PC-3 (cell line): ENCODE measurements at regions not wholly inside any gene's neighbourhood (a gene's known extent, or its start where the extent isn't known, plus 50 kb on each side); places are given as distances from the start of the nearest gene placed in this dataset.

Experiments
- ATAC-seq: fragments of 200-7000 bp; cut with Tn5 transposase; 2 replicates; pipeline ENCODE4 v1.9.1; 2020; ENCODE audit warnings: mild to moderate bottlenecking, moderate library complexity
- BruUV-seq: library from RNA; stranded (reverse); fragments of 400-500 nt; replicated peaks from 2 replicates; lab custom pipeline; 2021; lab: Mats Ljungman, UMichigan
- CTCF ChIA-PET: fragments of 300-600 bp; sonication (Branson Sonifier 250); formaldehyde crosslinking; loops from one replicate; lab custom pipeline; 2022; ENCODE audit warnings: antibody characterized with exemption; lab: Charles Lee
- POLR2A ChIA-PET: fragments of 300-600 bp; sonication (Branson Sonifier 250); formaldehyde crosslinking; loops from one replicate; lab custom pipeline; 2022; ENCODE audit warnings: antibody characterized with exemption; ENCODE audit not compliant: unreplicated experiment; lab: Charles Lee
- DNase-seq: peaks from one replicate; pipeline ENCODE4 v3.0.0-alpha.2; 2015
- H2AFZ ChIP-seq: fragments of 300-600 bp; sonication (generic); 2 replicates; pipeline ENCODE4 v1.6.0; 2016; ENCODE audit warnings: antibody characterized with exemption, low read length
- H3F3A ChIP-seq: fragments of 300-600 bp; sonication (generic); one replicate; pipeline ENCODE4 v1.6.0; 2017; ENCODE audit warnings: antibody characterized with exemption, low read length, control low read depth, mild to moderate bottlenecking; ENCODE audit not compliant: unreplicated experiment
- H3K27ac ChIP-seq: fragments of 300-600 bp; sonication (generic); 2 replicates; pipeline ENCODE4 v1.5.1; 2016; ENCODE audit warnings: mild to moderate bottlenecking, low read length
- H3K27me3 ChIP-seq: fragments of 300-600 bp; sonication (generic); 2 replicates; pipeline ENCODE4 v1.6.1; 2016; ENCODE audit warnings: low read length, mixed read lengths
- H3K36me3 ChIP-seq: fragments of 300-600 bp; sonication (generic); 2 replicates; pipeline ENCODE4 v1.6.1; 2016; ENCODE audit warnings: low read depth, mixed run types, low read length, mixed read lengths
- H3K4me1 ChIP-seq: fragments of 300-600 bp; sonication (generic); 2 replicates; pipeline ENCODE4 v1.5.1; 2016; ENCODE audit warnings: low read length; ENCODE audit not compliant: insufficient read depth
- H3K4me2 ChIP-seq: fragments of 300-600 bp; sonication (generic); 2 replicates; pipeline ENCODE4 v1.6.0; 2016; ENCODE audit warnings: low read length
- H3K4me3 ChIP-seq: fragments of 300-600 bp; sonication (generic); 2 replicates; pipeline ENCODE4 v1.5.1; 2016; ENCODE audit warnings: mild to moderate bottlenecking, low read length, mixed read lengths
- H3K79me2 ChIP-seq: fragments of 300-600 bp; sonication (generic); 2 replicates; pipeline ENCODE4 v1.6.1; 2017; ENCODE audit warnings: low read length, mixed read lengths
- H3K9ac ChIP-seq: fragments of 300-600 bp; sonication (generic); 2 replicates; pipeline ENCODE4 v1.6.0; 2016; ENCODE audit warnings: mild to moderate bottlenecking, low read length
- H3K9me2 ChIP-seq: fragments of 300-600 bp; sonication (generic); replicated peaks from 2 replicates; pipeline ENCODE4 v1.6.1; 2016; ENCODE audit warnings: mixed run types, low read length, mixed read lengths
- H3K9me3 ChIP-seq: fragments of 300-600 bp; sonication (generic); 2 replicates; pipeline ENCODE4 v1.6.1; 2016; ENCODE audit warnings: low read length, mixed read lengths
- H4K20me1 ChIP-seq: fragments of 300-600 bp; sonication (generic); 2 replicates; pipeline ENCODE4 v1.6.1; 2016; ENCODE audit warnings: low read length, mixed read lengths
- CTCF ChIP-seq: fragments of 300-600 bp; sonication (generic); conservative IDR thresholded peaks from 2 replicates; pipeline ENCODE4 v1.5.1; 2017; ENCODE audit warnings: antibody characterized with exemption, low read depth, mild to moderate bottlenecking, low read length
- EZH2 ChIP-seq: fragments of 300-600 bp; sonication (generic); IDR thresholded peaks from one replicate; pipeline ENCODE4 v1.6.1; 2017; ENCODE audit warnings: antibody characterized with exemption, mild to moderate bottlenecking, low read length; ENCODE audit not compliant: unreplicated experiment
- EZH2phosphoT487 ChIP-seq: fragments of 300-600 bp; sonication (generic); IDR thresholded peaks from 2 replicates; pipeline ENCODE4 v1.6.1; 2018; ENCODE audit warnings: mild to moderate bottlenecking, antibody characterized with exemption, low read length, borderline replicate concordance
- intact Hi-C: fragments of 100-400 bp; cut with micrococcal nuclease; formaldehyde crosslinking; loops from 2 replicates; pipeline ENCODE4 v1.9.0; 2023

GRCh38 chr2:52916981-52917380, 850.6 kb upstream of the CHAC2 start:
- ATAC-seq (no peak), DNase-seq (no peak)
- Histone ChIP-seq H2AFZ (no peak overlapping the region), H3K9me3 (no peaks in the 10 kb centered on the region), H3K4me3 (no peak overlapping the region), H3K9me2 (no peaks in the 10 kb centered on the region), H4K20me1 (no peaks in the 10 kb centered on the region), H3K27ac (no peak overlapping the region), H3K27me3 (no peaks in the 10 kb centered on the region), H3K36me3 (no peaks in the 10 kb centered on the region), H3K4me2 (no peak overlapping the region), H3K79me2 (no peaks in the 10 kb centered on the region), H3F3A (no peaks in the 10 kb centered on the region), H3K4me1 (peaks cover 9% of the 10 kb centered on the region), H3K9ac (no peak overlapping the region)
- POLR2A ChIA-PET, result no interaction called here
- no peak for TF ChIP-seq EZH2phosphoT487
- no peak for TF ChIP-seq EZH2
- no peak for TF ChIP-seq CTCF
- no TSS peak for BruUV-seq
- intact Hi-C loops, result no loop called here
- CTCF ChIA-PET, result no interaction called here

GRCh38 chr2:52904355-52904891, 863.2 kb upstream of the CHAC2 start:
- Histone ChIP-seq H3K9me2 (no peaks in the 10 kb centered on the region), H3K27ac (peak overlapping the region; percentile 23; the same call in 1 of the 2 replicates), H3F3A (no peaks in the 10 kb centered on the region), H3K4me2 (peak overlapping the region; percentile 37), H3K9ac (no peak overlapping the region), H3K79me2 (no peaks in the 10 kb centered on the region), H4K20me1 (no peaks in the 10 kb centered on the region), H3K4me1 (peaks cover 16% of the 10 kb centered on the region), H3K4me3 (no peak overlapping the region), H3K9me3 (0 out of 2 replicates have a peak, but pooled peaks cover 3% of the 10 kb centered on the region), H3K36me3 (no peaks in the 10 kb centered on the region), H2AFZ (no peak overlapping the region), H3K27me3 (no peaks in the 10 kb centered on the region)
- intact Hi-C loops, result no loop called here
- ChIA-PET CTCF (no interaction called here), POLR2A (interaction anchor here (0.7 kb wide), 1 partner anchor 56 kb away, joined by 3 read pairs; no protein-coding TSS in a partner anchor)
- TF ChIP-seq CTCF (no peak), EZH2phosphoT487 (no peak)
- no TSS peak for BruUV-seq
- DNase-seq (peak; percentile 80), ATAC-seq (peak; percentile 64)

GRCh38 chr2:52897511-52898044, 870.0 kb upstream of the CHAC2 start:
- TF ChIP-seq CTCF (no peak), EZH2phosphoT487 (no peak), EZH2 (no peak)
- ATAC-seq, result no peak
- intact Hi-C loops, result no loop called here
- no peak overlapping the region for H3K9ac ChIP-seq
- H3F3A ChIP-seq, result no peaks in the 10 kb centered on the region
- no TSS peak for BruUV-seq
- no peak overlapping the region for H3K4me3 ChIP-seq
- H3K9me3 ChIP-seq, result peaks cover 9% of the 10 kb centered on the region; the same call in 1 of the 2 replicates
- ChIA-PET CTCF (no interaction called here), POLR2A (no interaction called here)
- no peaks in the 10 kb centered on the region; the same call in 1 of the 2 replicates for H3K36me3 ChIP-seq
- no peaks in the 10 kb centered on the region for H3K4me1 ChIP-seq
- H2AFZ ChIP-seq, result no peak overlapping the region
- H3K4me2 ChIP-seq, result no peak overlapping the region
- H3K27ac ChIP-seq, result no peak overlapping the region
- H3K27me3 ChIP-seq, result no peaks in the 10 kb centered on the region
- no peaks in the 10 kb centered on the region for H3K79me2 ChIP-seq
- no peaks in the 10 kb centered on the region for H3K9me2 ChIP-seq
- DNase-seq, result no peak
- H4K20me1 ChIP-seq, result no peaks in the 10 kb centered on the region
